H1 (cell line): ENCODE measurements at regions not wholly inside any gene's neighbourhood (a gene's known extent, or its start where the extent isn't known, plus 50 kb on each side); places are given as distances from the start of the nearest gene placed in this dataset.

Experiments
- BACH1 ChIP-seq: IDR thresholded peaks from 2 replicates; pipeline ENCODE4 v1.6.1; 2012; ENCODE audit warnings: low read length, improper control_type of control experiment
- CEBPB ChIP-seq: IDR thresholded peaks from 2 replicates; pipeline ENCODE4 v1.6.1; 2012; ENCODE audit warnings: low read depth, low read length
- E2F6 ChIP-seq: IDR thresholded peaks from 2 replicates; pipeline ENCODE4 v1.6.1; 2012; ENCODE audit warnings: inconsistent platforms
- MAFK ChIP-seq: IDR thresholded peaks from 2 replicates; pipeline ENCODE4 v1.6.1; 2012; ENCODE audit warnings: low read depth, mild to moderate bottlenecking, improper control_type of control experiment, low read length
- POU5F1 ChIP-seq: IDR thresholded peaks from 2 replicates; pipeline ENCODE4 v1.6.1; 2011; ENCODE audit warnings: low read depth, mild to moderate bottlenecking, low read length, moderate library complexity
- TBP ChIP-seq: IDR thresholded peaks from 2 replicates; pipeline ENCODE4 v1.6.1; 2011; ENCODE audit warnings: low read depth, low read length, improper control_type of control experiment

GRCh38 chr16:87149051-87149450 is 168.1 kb downstream of the C16orf95 start (continued):
- TF ChIP-seq E2F6, result no peak
- no peak for TF ChIP-seq POU5F1
- TF ChIP-seq BACH1, result no peak
- TF ChIP-seq MAFK, result no peak
- TF ChIP-seq CEBPB, result no peak
- no peak for TF ChIP-seq TBP
